Calu3 (cell line): ENCODE measurements at regions not wholly inside any gene's neighbourhood (a gene's known extent, or its start where the extent isn't known, plus 50 kb on each side); places are given as distances from the start of the nearest gene placed in this dataset.

Source experiments
- BruUV-seq: library from RNA; stranded (reverse); fragments of 400-500 nt; replicated peaks from 2 replicates; lab custom pipeline; 2021; lab: Mats Ljungman, UMichigan
- CTCF ChIA-PET: fragments of 300-600 bp; sonication (Branson Sonifier 250); formaldehyde crosslinking; loops from one replicate; lab custom pipeline; 2022; ENCODE audit warnings: antibody characterized with exemption; lab: Charles Lee
- DNase-seq: peaks from one replicate; pipeline ENCODE4 v3.0.0; 2022
- H3K27ac Mint-ChIP-seq: one replicate; pipeline ENCODE4 v1.8.0; 2022; ENCODE audit warnings: mixed read lengths; ENCODE audit not compliant: unreplicated experiment
- H3K27me3 Mint-ChIP-seq: one replicate; pipeline ENCODE4 v1.8.0; 2022; ENCODE audit warnings: mixed read lengths; ENCODE audit not compliant: unreplicated experiment
- H3K36me3 Mint-ChIP-seq: one replicate; pipeline ENCODE4 v1.8.0; 2022; ENCODE audit warnings: mild to moderate bottlenecking, moderate library complexity, mixed read lengths; ENCODE audit not compliant: insufficient read depth, unreplicated experiment
- H3K4me1 Mint-ChIP-seq: one replicate; pipeline ENCODE4 v1.8.0; 2022; ENCODE audit warnings: mild to moderate bottlenecking, low read depth, mixed read lengths; ENCODE audit not compliant: unreplicated experiment
- H3K4me3 Mint-ChIP-seq: one replicate; pipeline ENCODE4 v1.8.0; 2022; ENCODE audit warnings: mild to moderate bottlenecking, low read depth, moderate library complexity, mixed read lengths; ENCODE audit not compliant: unreplicated experiment
- H3K9me3 Mint-ChIP-seq: one replicate; pipeline ENCODE4 v1.8.0; 2022; ENCODE audit warnings: low read depth, mixed read lengths; ENCODE audit not compliant: unreplicated experiment
- CTCF ChIP-seq: fragments of 200-600 bp; IDR thresholded peaks from one replicate; pipeline ENCODE4 v1.8.0; 2022; ENCODE audit warnings: antibody characterized with exemption; ENCODE audit not compliant: unreplicated experiment
- intact Hi-C: fragments of 100-400 bp; cut with micrococcal nuclease; formaldehyde crosslinking; loops from one replicate; pipeline ENCODE4 v1.10.0; 2022; ENCODE audit not compliant: unreplicated experiment

- no peak overlapping the region for H3K4me3 Mint-ChIP-seq
- no peak for TF ChIP-seq CTCF
- H3K9me3 Mint-ChIP-seq = peaks cover 2% of the 10 kb centered on the region
- CTCF ChIA-PET = no interaction called here
- intact Hi-C loops = no loop called here
- H3K27me3 Mint-ChIP-seq = no peaks in the 10 kb centered on the region
- no peaks in the 10 kb centered on the region for H3K4me1 Mint-ChIP-seq
- no peaks in the 10 kb centered on the region for H3K36me3 Mint-ChIP-seq
- no peak overlapping the region for H3K27ac Mint-ChIP-seq
- BruUV-seq = no TSS peak
- no peak for DNase-seq
Measured at GRCh38 chr6:104227508-104227907, 632.2 kb downstream of the HACE1 start.

- no peaks in the 10 kb centered on the region for H3K4me1 Mint-ChIP-seq
- H3K36me3 Mint-ChIP-seq = no peaks in the 10 kb centered on the region
- H3K4me3 Mint-ChIP-seq = no peak overlapping the region
- no peak for DNase-seq
- H3K27me3 Mint-ChIP-seq = no peaks in the 10 kb centered on the region
- CTCF ChIA-PET = interaction anchor here (0.6 kb wide), 1 partner anchor 15 kb away, joined by 3 read pairs; no protein-coding TSS in a partner anchor
- H3K9me3 Mint-ChIP-seq = peaks cover 2% of the 10 kb centered on the region
- TF ChIP-seq CTCF = no peak
- BruUV-seq = no TSS peak
- intact Hi-C loops = no loop called here
- no peak overlapping the region for H3K27ac Mint-ChIP-seq
Measured at GRCh38 chr6:104226790-104227446, 632.8 kb downstream of the HACE1 start.

GRCh38 chr6:104218116-104218515 is 641.6 kb downstream of the HACE1 start:
- no peak for DNase-seq
- intact Hi-C loops = no loop called here
- no peaks in the 10 kb centered on the region for H3K4me1 Mint-ChIP-seq
- TF ChIP-seq CTCF = no peak
- CTCF ChIA-PET = no interaction called here
- no peak overlapping the region for H3K27ac Mint-ChIP-seq
- no peak overlapping the region for H3K4me3 Mint-ChIP-seq
- no peaks in the 10 kb centered on the region for H3K36me3 Mint-ChIP-seq
- no TSS peak for BruUV-seq
- H3K9me3 Mint-ChIP-seq = no peaks in the 10 kb centered on the region
- H3K27me3 Mint-ChIP-seq = no peaks in the 10 kb centered on the region

- no TSS peak for BruUV-seq
- Mint-ChIP-seq H3K4me1 (no peaks in the 10 kb centered on the region), H3K27ac (no peak overlapping the region), H3K4me3 (no peak overlapping the region), H3K36me3 (no peaks in the 10 kb centered on the region), H3K9me3 (no peaks in the 10 kb centered on the region), H3K27me3 (no peaks in the 10 kb centered on the region)
- no peak for TF ChIP-seq CTCF
- CTCF ChIA-PET = no interaction called here
- DNase-seq = no peak
- intact Hi-C loops = no loop called here
Measured at GRCh38 chr6:104214901-104215300, 644.8 kb downstream of the HACE1 start.
